Retinal pigment epithelial cell (primary cell): ENCODE measurements at regions not wholly inside any gene's neighbourhood (a gene's known extent, or its start where the extent isn't known, plus 50 kb on each side); places are given as distances from the start of the nearest gene placed in this dataset.

Experiments
- DNase-seq: peaks from one replicate; pipeline ENCODE4 v3.0.0-alpha.2; 2010; ENCODE audit warnings: low read depth
- H3K4me3 ChIP-seq: 2 replicates; pipeline ENCODE4 v1.5.1; 2011; ENCODE audit warnings: mild to moderate bottlenecking, low read length, control low read depth, moderate library complexity
- TF ChIP-seq, protein P1 (sequence below): conservative IDR thresholded peaks from 2 replicates; pipeline ENCODE4 v1.5.1; 2011; ENCODE audit warnings: low read depth, low read length, control low read depth, inconsistent platforms

DNA sequence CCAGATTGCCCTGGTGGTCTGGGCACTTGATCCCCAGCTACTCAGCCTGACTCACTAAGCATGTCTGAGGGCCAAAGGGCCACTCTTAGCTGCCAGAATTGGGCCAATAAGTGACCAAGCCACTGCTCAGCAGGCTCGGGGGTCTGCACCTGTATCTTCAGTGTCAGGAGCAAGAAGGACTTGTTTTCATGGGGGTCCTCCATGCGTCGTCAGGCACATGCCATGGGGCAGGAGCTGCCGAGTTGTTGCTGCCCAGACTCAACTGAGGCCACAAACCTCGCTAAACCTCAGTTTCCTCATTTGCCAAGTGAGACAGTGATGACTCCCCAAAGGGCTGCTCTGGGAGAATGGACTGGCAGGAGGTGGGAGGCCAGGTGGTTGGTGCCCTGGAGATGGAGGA is 158.6 kb upstream of the GDF10 start:
- TF ChIP-seq, protein P1, sequence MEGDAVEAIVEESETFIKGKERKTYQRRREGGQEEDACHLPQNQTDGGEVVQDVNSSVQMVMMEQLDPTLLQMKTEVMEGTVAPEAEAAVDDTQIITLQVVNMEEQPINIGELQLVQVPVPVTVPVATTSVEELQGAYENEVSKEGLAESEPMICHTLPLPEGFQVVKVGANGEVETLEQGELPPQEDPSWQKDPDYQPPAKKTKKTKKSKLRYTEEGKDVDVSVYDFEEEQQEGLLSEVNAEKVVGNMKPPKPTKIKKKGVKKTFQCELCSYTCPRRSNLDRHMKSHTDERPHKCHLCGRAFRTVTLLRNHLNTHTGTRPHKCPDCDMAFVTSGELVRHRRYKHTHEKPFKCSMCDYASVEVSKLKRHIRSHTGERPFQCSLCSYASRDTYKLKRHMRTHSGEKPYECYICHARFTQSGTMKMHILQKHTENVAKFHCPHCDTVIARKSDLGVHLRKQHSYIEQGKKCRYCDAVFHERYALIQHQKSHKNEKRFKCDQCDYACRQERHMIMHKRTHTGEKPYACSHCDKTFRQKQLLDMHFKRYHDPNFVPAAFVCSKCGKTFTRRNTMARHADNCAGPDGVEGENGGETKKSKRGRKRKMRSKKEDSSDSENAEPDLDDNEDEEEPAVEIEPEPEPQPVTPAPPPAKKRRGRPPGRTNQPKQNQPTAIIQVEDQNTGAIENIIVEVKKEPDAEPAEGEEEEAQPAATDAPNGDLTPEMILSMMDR, result no peak
- H3K4me3 ChIP-seq, result no peak overlapping the region
- DNase-seq, result no peak

DNA sequence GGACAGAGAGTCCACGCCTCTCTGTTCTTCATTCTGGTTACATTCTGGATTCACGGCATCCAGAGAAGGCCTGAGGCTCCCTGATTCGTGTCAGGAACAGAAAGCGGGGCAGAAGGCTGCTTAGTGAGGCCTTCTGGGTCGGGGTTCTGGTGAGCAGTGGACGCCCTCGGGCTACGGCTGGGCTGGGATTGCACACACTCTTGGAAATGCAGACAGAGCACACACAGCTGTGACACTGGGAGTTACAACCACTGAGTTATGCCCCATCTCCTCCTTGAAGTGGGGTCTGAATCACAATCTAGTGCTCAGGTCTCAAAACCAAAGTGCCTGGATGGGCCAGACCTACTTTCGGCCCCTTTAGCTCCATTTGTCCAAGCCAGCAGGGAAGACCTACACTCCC is 156.9 kb upstream of the GDF10 start:
- DNase-seq, result no peak
- no peak overlapping the region for H3K4me3 ChIP-seq
- TF ChIP-seq, protein P1, result no peak

DNA sequence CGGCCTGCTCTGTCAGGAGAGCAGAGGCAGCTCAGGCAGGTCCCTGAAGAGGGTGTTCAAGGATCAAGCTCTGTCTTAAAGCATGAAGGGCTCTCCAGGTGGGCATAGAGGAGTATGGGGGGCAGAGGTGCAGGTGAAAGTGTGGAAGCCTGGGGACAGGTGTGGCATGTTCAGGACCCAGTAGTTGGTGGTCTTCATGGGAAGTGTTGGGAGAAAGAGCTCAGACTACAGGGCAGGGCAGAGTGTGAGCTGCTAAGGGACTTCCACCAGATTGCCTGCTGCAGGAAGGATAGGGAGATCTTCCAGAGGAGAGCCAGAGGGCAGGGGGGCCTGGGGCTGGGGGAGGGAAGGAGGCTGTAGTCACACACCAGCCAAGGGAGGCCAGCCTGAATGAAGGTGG is 156.5 kb upstream of the GDF10 start:
- no peak overlapping the region for H3K4me3 ChIP-seq

DNA sequence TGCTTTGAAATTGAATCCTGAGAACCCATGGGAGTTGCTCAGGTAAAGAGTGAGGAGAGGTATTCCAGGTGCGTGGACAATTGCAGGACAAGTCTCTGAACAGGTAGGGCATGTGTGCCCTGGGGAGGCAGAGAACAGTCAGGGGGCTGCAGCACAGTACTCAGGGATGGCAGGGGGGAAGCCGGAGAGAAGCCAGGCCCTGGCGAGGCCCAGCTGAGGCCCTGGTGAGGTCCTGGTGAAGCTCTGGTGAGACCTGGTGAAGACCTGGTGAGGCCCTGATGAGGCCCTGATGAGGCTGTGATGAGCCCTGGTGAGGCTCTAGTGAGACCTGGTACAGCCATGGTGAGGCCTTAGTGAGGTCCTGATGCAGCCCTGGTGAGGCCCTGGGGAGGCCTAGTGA is 155.5 kb upstream of the GDF10 start:
- H3K4me3 ChIP-seq, result no peak overlapping the region
- TF ChIP-seq, protein P1, result no peak
- DNase-seq, result no peak

More for the DNA sequence above, 156.5 kb upstream of the GDF10 start:
- TF ChIP-seq, protein P1, result no peak
- no peak for DNase-seq

DNA sequence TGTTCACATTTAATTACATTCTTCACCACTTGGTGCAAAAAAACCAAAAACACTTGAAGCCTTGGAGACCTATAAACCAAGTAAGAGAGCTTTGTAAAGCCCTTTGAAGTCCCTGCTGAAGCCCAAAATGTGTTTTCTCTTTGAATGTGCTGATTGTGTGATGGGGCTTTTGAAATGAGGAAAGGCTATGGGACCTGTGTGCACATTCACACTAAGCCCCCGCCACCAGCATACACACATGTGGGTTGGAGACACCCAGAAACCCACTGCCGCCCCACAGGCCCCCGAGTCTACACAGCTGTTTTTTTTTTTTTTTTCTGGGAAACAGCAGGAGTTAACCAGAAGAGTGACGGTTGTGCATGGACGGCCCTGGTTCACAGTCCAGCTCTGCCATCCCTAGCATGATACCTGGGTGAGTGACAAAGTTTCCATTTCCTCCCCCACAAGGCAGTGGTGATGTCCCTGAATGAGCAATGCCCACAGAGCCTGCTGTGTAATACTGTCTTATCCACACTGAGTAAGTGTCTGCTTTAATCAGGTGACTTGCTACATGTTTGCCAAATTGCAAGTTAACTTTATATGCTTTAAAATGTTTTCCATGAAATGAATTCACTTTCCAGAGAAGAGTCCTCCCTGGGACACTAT is 154.6 kb upstream of the GDF10 start:
- no peak overlapping the region for H3K4me3 ChIP-seq
- TF ChIP-seq, protein P1, result no peak
- DNase-seq, result no peak

DNA sequence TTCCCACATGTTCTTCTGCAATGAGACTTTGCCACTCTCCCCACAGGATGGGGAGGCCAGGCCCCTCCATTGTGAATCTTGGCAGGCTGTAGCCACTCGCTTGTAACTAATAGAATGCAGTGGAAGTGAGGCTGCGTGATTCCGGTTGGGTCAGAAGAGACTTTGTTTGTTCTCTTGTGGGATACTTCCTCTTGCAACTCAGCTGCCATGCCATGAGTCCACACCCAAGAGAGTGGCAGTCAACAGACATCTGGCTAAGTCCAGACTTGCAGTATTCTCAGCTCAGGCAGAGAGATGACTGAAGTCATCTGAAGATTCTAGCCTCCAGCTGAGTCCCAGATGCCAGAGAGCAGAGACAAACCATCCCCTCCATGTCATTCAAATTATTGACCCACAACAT is 153.4 kb upstream of the GDF10 start:
- DNase-seq, result no peak
- TF ChIP-seq, protein P1, result no peak

DNA sequence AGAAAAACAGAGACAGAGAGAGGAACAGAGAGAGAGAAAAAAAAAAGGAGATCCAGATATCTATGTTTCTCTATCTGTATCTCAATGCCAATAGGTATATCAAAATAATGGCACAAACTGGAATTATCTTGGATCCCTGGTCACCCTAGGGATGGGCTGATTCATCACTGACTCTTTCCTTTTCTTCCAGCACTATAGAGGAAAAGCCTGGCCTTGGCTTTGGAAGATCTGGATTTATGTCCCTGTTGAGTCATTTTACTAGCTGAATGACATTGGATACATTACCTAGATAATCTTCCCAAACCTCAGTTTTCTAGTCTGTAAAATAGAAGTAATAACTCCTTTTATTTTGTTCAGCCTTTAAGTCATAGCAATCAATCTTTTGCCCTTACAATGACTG is 152.8 kb upstream of the GDF10 start:
- TF ChIP-seq, protein P1, result no peak
- H3K4me3 ChIP-seq, result no peak overlapping the region
- DNase-seq, result no peak

More for the DNA sequence above, 153.4 kb upstream of the GDF10 start:
- H3K4me3 ChIP-seq, result no peak overlapping the region
